ENCODE measurements at regions not wholly inside any gene's neighbourhood (a gene's known extent, or its start where the extent isn't known, plus 50 kb on each side); places are given as distances from the start of the nearest gene placed in this dataset.

- no peak for TF ChIP-seq ZNF532 (CRISPR knock-in tag; IDR thresholded peaks at IDR 0.05; ENCODE audit: borderline replicate concordance)
Observed at GRCh38 chr11:104813532-104813931, 84.7 kb downstream of the CASP12 start (continued).

- TF ChIP-seq ZNF425 (CRISPR knock-in tag; conservative IDR thresholded peaks at IDR 0.05) = no peak
- no peak for TF ChIP-seq ZBTB43 (CRISPR knock-in tag; IDR thresholded peaks at IDR 0.05)
- TF ChIP-seq E2F5 (CRISPR knock-in tag; IDR thresholded peaks at IDR 0.05) = no peak
- TF ChIP-seq ZNF263 (CRISPR knock-in tag; IDR thresholded peaks at IDR 0.05; ENCODE audit: low read depth) = no peak
- no peak for TF ChIP-seq ATF1 (CRISPR knock-in tag; IDR thresholded peaks at IDR 0.05)
- no peak for TF ChIP-seq GTF2I (CRISPR knock-in tag; conservative IDR thresholded peaks at IDR 0.05)
- TF ChIP-seq PRDM15 (CRISPR knock-in tag; IDR thresholded peaks at IDR 0.05) = no peak
- H3K27ac Mint-ChIP-seq = no peak overlapping the region
- DNase-seq (ENCODE audit: low spot score) (no peak), ATAC-seq (no peak)
- no peaks in the 10 kb centered on the region for H3K36me3 Mint-ChIP-seq
- peaks cover 21% of the 10 kb centered on the region for H3K4me1 Mint-ChIP-seq
- H3K4me3 Mint-ChIP-seq = no peak overlapping the region
- ChIA-PET CTCF (no interaction called here), POLR2A (no interaction called here)
- H3K27me3 Mint-ChIP-seq (ENCODE audit: low read depth) = no peaks in the 10 kb centered on the region
- H3K9me3 Mint-ChIP-seq = peaks cover 7% of the 10 kb centered on the region
Observed at GRCh38 chr11:104812103-104812788, 86.0 kb downstream of the CASP12 start.

GRCh38 chr11:104803776-104804175 is 94.5 kb downstream of the CASP12 start:
- H3K9me3 Mint-ChIP-seq = peaks cover 10% of the 10 kb centered on the region
- no peaks in the 10 kb centered on the region for H3K27me3 Mint-ChIP-seq (ENCODE audit: low read depth)
- ChIA-PET POLR2A (interaction anchor here (0.6 to 0.7 kb wide), 2 partner anchors 199 to 203 kb away, joined by 3 to 8 read pairs; no protein-coding TSS in a partner anchor), CTCF (no interaction called here)
- peak overlapping the region; percentile 20; the same call in 1 of the 2 replicates for H3K27ac Mint-ChIP-seq
- H3K36me3 Mint-ChIP-seq = no peaks in the 10 kb centered on the region
- H3K4me3 Mint-ChIP-seq = no peak overlapping the region
- H3K4me1 Mint-ChIP-seq = peaks cover 8% of the 10 kb centered on the region; the same call in 1 of the 2 replicates
- ATAC-seq = no peak
- DNase-seq (ENCODE audit: low spot score) = no peak
- no peak for TF ChIP-seq GABPB1 (CRISPR knock-in tag; IDR thresholded peaks at IDR 0.05)
- no peak for TF ChIP-seq STAT6 (CRISPR knock-in tag; conservative IDR thresholded peaks at IDR 0.05; ENCODE audit: low read depth)
- TF ChIP-seq CBFB (CRISPR knock-in tag; IDR thresholded peaks at IDR 0.05; ENCODE audit: low read depth) = no peak
